HepG2 (cell line): ENCODE measurements at regions not wholly inside any gene's neighbourhood (a gene's known extent, or its start where the extent isn't known, plus 50 kb on each side); places are given as distances from the start of the nearest gene placed in this dataset.

Source experiments
- CTCF ChIP-seq: sonication (generic); formaldehyde crosslinking; IDR thresholded peaks from 2 replicates; pipeline ENCODE4 v1.5.0; 2020; ENCODE audit warnings: mild to moderate bottlenecking, missing genetic modification reagents, moderate library complexity
- MAZ ChIP-seq, 2 experiments: sonication (generic) in 1 of 2; formaldehyde crosslinking in 1 of 2; IDR thresholded peaks; 2 replicates each; pipeline versions ENCODE4 v1.5.0 to v1.6.1; 2012 to 2020; ENCODE audit warnings: low read depth in 2 of 2, mild to moderate bottlenecking in 2 of 2, borderline replicate concordance in 1 of 2, improper control_type of control experiment in 1 of 2, low read length in 1 of 2, missing genetic modification reagents in 1 of 2, moderate library complexity in 1 of 2
- MIXL1 ChIP-seq: IDR thresholded peaks from 2 replicates; pipeline ENCODE4 v1.6.1; 2016
- NR0B2 ChIP-seq: sonication (generic); formaldehyde crosslinking; IDR thresholded peaks from 2 replicates; pipeline ENCODE4 v1.4.0; 2020; ENCODE audit warnings: mild to moderate bottlenecking, missing genetic modification reagents
- PATZ1 ChIP-seq: sonication (generic); formaldehyde crosslinking; IDR thresholded peaks from 2 replicates; pipeline ENCODE4 v1.4.0; 2020; ENCODE audit warnings: missing genetic modification reagents
- PHF8 ChIP-seq: sonication (generic); formaldehyde crosslinking; IDR thresholded peaks from 2 replicates; pipeline ENCODE4 v1.5.0; 2020; ENCODE audit warnings: missing genetic modification reagents
- POLR2A ChIP-seq, 2 experiments: IDR thresholded peaks; 2 replicates each; pipeline ENCODE4 v1.6.1; 2011; ENCODE audit warnings: low read depth in 2 of 2, low read length in 2 of 2, mild to moderate bottlenecking in 1 of 2, moderate library complexity in 1 of 2; ENCODE audit not compliant: insufficient read depth in 1 of 2
- SATB2 ChIP-seq: sonication (generic); formaldehyde crosslinking; IDR thresholded peaks from 2 replicates; pipeline ENCODE4 v1.5.0; 2020; ENCODE audit warnings: missing genetic modification reagents
- TBL1XR1 ChIP-seq: fragments of 150-350 bp; IDR thresholded peaks from 2 replicates; pipeline ENCODE4 v1.6.1; 2014; ENCODE audit warnings: borderline replicate concordance, low read length; ENCODE audit not compliant: partially characterized antibody
- TFDP1 ChIP-seq: IDR thresholded peaks from 2 replicates; pipeline ENCODE4 v1.6.1; 2016; ENCODE audit warnings: missing compliant biosample characterization, missing genetic modification reagents, borderline replicate concordance
- ZFX ChIP-seq: sonication (generic); formaldehyde crosslinking; IDR thresholded peaks from 2 replicates; pipeline ENCODE4 v1.4.0; 2020; ENCODE audit warnings: mild to moderate bottlenecking, low read depth, missing genetic modification reagents, moderate library complexity
- ZNF18 ChIP-seq: sonication (generic); formaldehyde crosslinking; IDR thresholded peaks from 2 replicates; pipeline ENCODE4 v1.8.0; 2022; ENCODE audit warnings: mild to moderate bottlenecking, missing genetic modification reagents; ENCODE audit not compliant: insufficient replicate concordance
- ZXDC ChIP-seq: sonication (generic); formaldehyde crosslinking; IDR thresholded peaks from 2 replicates; pipeline ENCODE4 v1.5.0; 2020; ENCODE audit warnings: mild to moderate bottlenecking, missing genetic modification reagents

- TF ChIP-seq CTCF (CRISPR knock-in tag) (no peak), PHF8 (no peak), ZXDC (CRISPR knock-in tag) (no peak), TBL1XR1 (no peak), TFDP1 (no peak), MAZ (IDR thresholded peaks at IDR 0.05; ENCODE audit: borderline replicate concordance, low read depth, low read length) (no peak), MAZ (CRISPR knock-in tag; IDR thresholded peaks at IDR 0.05; ENCODE audit: low read depth) (no peak), POLR2A (IDR thresholded peaks at IDR 0.05; ENCODE audit: insufficient read depth in 1 of 2, low read depth in 2 of 2, low read length in 2 of 2) (no peak), ZNF18 (no peak), MIXL1 (CRISPR knock-in tag) (no peak), PATZ1 (CRISPR knock-in tag) (no peak), SATB2 (CRISPR knock-in tag) (no peak), NR0B2 (CRISPR knock-in tag) (no peak), ZFX (CRISPR knock-in tag) (no peak)
These were observed 95.6 kb upstream of the KLHL14 start for GRCh38 chr18:32868406-32868805.
